Uterus (tissue), 3 donors: ENCODE measurements at regions not wholly inside any gene's neighbourhood (a gene's known extent, or its start where the extent isn't known, plus 50 kb on each side); places are given as distances from the start of the nearest gene placed in this dataset.

Experiments
- DNase-seq, 2 donors: peaks; one replicate each; pipeline ENCODE4 v3.0.0-alpha.2; 2019 to 2020
- H3K27ac ChIP-seq, 2 donors: fragments of 200-600 bp; sonication (generic); 1 replicate in 1 of 2; 2 replicates in 1 of 2; pipeline ENCODE4 v1.5.1; 2016 to 2018
- H3K27me3 ChIP-seq, 2 donors: fragments of 200-600 bp; sonication (generic); one replicate each; pipeline ENCODE4 v1.5.1; 2018 to 2019; ENCODE audit warnings: control low read depth in 1 of 2
- H3K36me3 ChIP-seq, 2 donors: fragments of 200-600 bp; sonication (generic); one replicate each; pipeline ENCODE4 v1.5.1; 2019; ENCODE audit warnings: control low read depth in 1 of 2
- H3K4me1 ChIP-seq, 2 donors: fragments of 200-600 bp; sonication (generic); one replicate each; pipeline ENCODE4 v1.5.1; 2018 to 2019; ENCODE audit warnings: control low read depth in 1 of 2
- H3K4me3 ChIP-seq, 2 donors: fragments of 200-600 bp; sonication (generic); 1 replicate in 1 of 2; 2 replicates in 1 of 2; pipeline ENCODE4 v1.5.1; 2018 to 2019; ENCODE audit warnings: mild to moderate bottlenecking in 1 of 2
- H3K9me3 ChIP-seq, 2 donors: fragments of 200-600 bp; sonication (generic); one replicate each; pipeline ENCODE4 v1.5.1; 2019; ENCODE audit warnings: control low read depth in 1 of 2
- CTCF ChIP-seq, 4 experiments: fragments of 200-600 bp in 2 of 4; fragments of 450-650 bp in 2 of 4; sonication (generic) in 2 of 4; IDR thresholded peaks; one replicate each; pipeline ENCODE4 v1.5.1; 2016 to 2019; ENCODE audit warnings: antibody characterized with exemption in 4 of 4, mild to moderate bottlenecking in 2 of 4, moderate library complexity in 1 of 4
- POLR2A ChIP-seq, 2 donors: fragments of 450-650 bp; IDR thresholded peaks; one replicate each; pipeline ENCODE4 v1.6.1; 2016; ENCODE audit warnings: antibody characterized with exemption in 2 of 2, mild to moderate bottlenecking in 1 of 2, moderate library complexity in 1 of 2
- intact Hi-C: fragments of 100-400 bp; cut with DNase I; formaldehyde crosslinking; loops from one replicate; pipeline ENCODE4 v1.15.1; 2023; ENCODE audit warnings: low total_unique reads
- donor health status: DM: yes; HTN: yes; CAD: no.

- peaks cover 0 to 4% of the 10 kb centered on the region in 2 donors for H3K4me1 ChIP-seq
- peaks cover 0 to 6% of the 10 kb centered on the region in 2 donors for H3K9me3 ChIP-seq
- TF ChIP-seq POLR2A (IDR thresholded peaks at IDR 0.05) = no peak
- TF ChIP-seq CTCF (IDR thresholded peaks at IDR 0.05) = no peak
- peak overlapping the region; percentile 38 to 80 for H3K27ac ChIP-seq
- intact Hi-C loops = no loop called here
- DNase-seq = peak; percentile 46 to 70
- no peak overlapping the region for H3K4me3 ChIP-seq
- H3K36me3 ChIP-seq = no peaks in the 10 kb centered on the region
- no peaks in the 10 kb centered on the region for H3K27me3 ChIP-seq
These were observed 85.2 kb upstream of the NDUFV2 start for GRCh38 chr18:9017167-9017904.

- no peak for DNase-seq
- intact Hi-C loops = no loop called here
- Histone ChIP-seq H3K27ac (peak overlapping the region; percentile 38 to 80), H3K9me3 (peaks cover 0 to 6% of the 10 kb centered on the region in 2 donors), H3K4me1 (peaks cover 0 to 4% of the 10 kb centered on the region in 2 donors), H3K36me3 (no peaks in the 10 kb centered on the region), H3K4me3 (no peak overlapping the region), H3K27me3 (no peaks in the 10 kb centered on the region)
- no peak for TF ChIP-seq POLR2A (IDR thresholded peaks at IDR 0.05)
- no peak for TF ChIP-seq CTCF (IDR thresholded peaks at IDR 0.05)
These were observed 84.6 kb upstream of the NDUFV2 start for GRCh38 chr18:9017905-9018227.

GRCh38 chr18:9019135-9019534, 83.4 kb upstream of the NDUFV2 start:
- Histone ChIP-seq H3K27me3 (no peaks in the 10 kb centered on the region), H3K27ac (no peak overlapping the region), H3K36me3 (no peaks in the 10 kb centered on the region), H3K4me3 (no peak overlapping the region), H3K9me3 (peaks cover 0 to 6% of the 10 kb centered on the region in 2 donors), H3K4me1 (peaks cover 0 to 4% of the 10 kb centered on the region in 2 donors)
- no peak for DNase-seq
- no peak for TF ChIP-seq POLR2A (IDR thresholded peaks at IDR 0.05)
- TF ChIP-seq CTCF (IDR thresholded peaks at IDR 0.05) = no peak
- intact Hi-C loops = no loop called here

- TF ChIP-seq POLR2A (IDR thresholded peaks at IDR 0.05) (no peak), CTCF (IDR thresholded peaks at IDR 0.05) (no peak)
- intact Hi-C loops = no loop called here
- Histone ChIP-seq H3K27ac (no peak overlapping the region), H3K9me3 (peaks cover 0 to 6% of the 10 kb centered on the region in 2 donors), H3K27me3 (no peaks in the 10 kb centered on the region), H3K36me3 (no peaks in the 10 kb centered on the region), H3K4me3 (no peak overlapping the region), H3K4me1 (peaks cover 0 to 4% of the 10 kb centered on the region in 2 donors)
- no peak for DNase-seq
These were observed 82.3 kb upstream of the NDUFV2 start for GRCh38 chr18:9020221-9020620.

- intact Hi-C loops = no loop called here
- Histone ChIP-seq H3K36me3 (no peaks in the 10 kb centered on the region), H3K27me3 (no peaks in the 10 kb centered on the region), H3K4me1 (peaks cover 0 to 4% of the 10 kb centered on the region in 2 donors), H3K4me3 (no peak overlapping the region), H3K9me3 (peaks cover 0 to 6% of the 10 kb centered on the region in 2 donors), H3K27ac (no peak overlapping the region)
- TF ChIP-seq POLR2A (IDR thresholded peaks at IDR 0.05) (no peak), CTCF (IDR thresholded peaks at IDR 0.05) (no peak)
- DNase-seq = no peak
These were observed 81.0 kb upstream of the NDUFV2 start for GRCh38 chr18:9021458-9021857.
